ENCODE measurements at regions not wholly inside any gene's neighbourhood (a gene's known extent, or its start where the extent isn't known, plus 50 kb on each side); places are given as distances from the start of the nearest gene placed in this dataset.

DNA sequence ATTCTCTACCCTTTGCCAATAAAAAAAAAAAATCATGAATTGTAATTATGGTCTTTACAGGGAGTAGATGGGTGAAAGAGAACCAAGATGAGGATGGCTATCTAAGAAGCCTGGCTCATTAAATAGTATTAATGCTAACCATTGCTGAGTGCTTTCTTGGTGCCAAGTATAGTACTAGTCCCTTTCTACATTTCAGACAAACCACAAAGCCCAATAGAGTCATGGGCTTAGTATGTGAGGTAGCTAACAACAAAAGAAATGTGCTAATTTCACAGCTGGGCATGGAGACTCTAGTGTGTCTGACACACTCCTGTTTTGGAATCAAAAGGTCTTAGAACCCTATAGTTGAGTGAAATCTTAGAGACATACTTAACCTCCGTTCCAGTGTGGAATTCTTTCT lies 84.5 kb upstream of the ESRRG start:
- DNase-seq (ENCODE audit: low read depth in 6 of 9, low spot score in 9 of 9) = no peak
- 90% methylated on average over 1 of the region's 1 CpG for WGBS
- H3K4me1 ChIP-seq (ENCODE audit: control insufficient read depth in 2 of 2, insufficient read depth in 2 of 2, low read length in 2 of 2) = no peaks in the 10 kb centered on the region
- no peak overlapping the region for H3K4me3 ChIP-seq (ENCODE audit: low read length in 2 of 2)
- H3K9me3 ChIP-seq (ENCODE audit: control insufficient read depth in 2 of 2, insufficient read depth in 1 of 2, low read length in 1 of 2) = no peaks in the 10 kb centered on the region
- H3K36me3 ChIP-seq (ENCODE audit: control insufficient read depth in 2 of 2, insufficient read depth in 2 of 2, low read length in 1 of 2) = no peaks in the 10 kb centered on the region
- no peaks in the 10 kb centered on the region for H3K27me3 ChIP-seq (ENCODE audit: control insufficient read depth in 2 of 2, insufficient read depth in 1 of 2, low read length in 1 of 2)
- H3K27ac ChIP-seq (ENCODE audit: low read depth in 1 of 2, low read length in 1 of 2) = no peak overlapping the region

DNA sequence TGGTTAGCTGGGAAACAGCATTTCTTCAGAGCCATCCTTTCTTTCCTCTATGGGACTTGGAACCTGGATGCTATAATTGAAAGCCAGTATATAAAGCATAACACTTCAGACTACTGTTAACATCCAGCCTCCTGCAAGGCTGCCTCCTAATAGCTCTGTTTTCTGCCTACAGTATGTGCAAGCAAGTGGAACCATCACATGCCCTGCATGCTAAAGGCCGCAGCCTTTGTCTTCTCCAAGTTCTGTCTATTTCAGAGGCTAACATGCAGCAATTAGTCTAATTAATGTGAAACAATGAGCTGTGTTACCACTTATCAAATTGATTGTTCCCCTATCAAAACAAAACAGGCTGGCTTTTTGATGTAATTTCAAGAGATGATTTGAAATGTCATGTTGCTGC lies 82.7 kb upstream of the ESRRG start:
- Histone ChIP-seq H3K27me3 (ENCODE audit: control insufficient read depth in 2 of 2, insufficient read depth in 1 of 2, low read length in 1 of 2) (no peaks in the 10 kb centered on the region), H3K9me3 (ENCODE audit: control insufficient read depth in 2 of 2, insufficient read depth in 1 of 2, low read length in 1 of 2) (no peaks in the 10 kb centered on the region), H3K4me3 (ENCODE audit: low read length in 2 of 2) (no peak overlapping the region), H3K27ac (ENCODE audit: low read depth in 1 of 2, low read length in 1 of 2) (no peak overlapping the region), H3K36me3 (ENCODE audit: control insufficient read depth in 2 of 2, insufficient read depth in 2 of 2, low read length in 1 of 2) (no peaks in the 10 kb centered on the region), H3K4me1 (ENCODE audit: control insufficient read depth in 2 of 2, insufficient read depth in 2 of 2, low read length in 2 of 2) (no peaks in the 10 kb centered on the region)
- DNase-seq (ENCODE audit: low read depth in 6 of 9, low spot score in 9 of 9) = no peak
- WGBS = 89% methylated on average over 1 of the region's 1 CpG

DNA sequence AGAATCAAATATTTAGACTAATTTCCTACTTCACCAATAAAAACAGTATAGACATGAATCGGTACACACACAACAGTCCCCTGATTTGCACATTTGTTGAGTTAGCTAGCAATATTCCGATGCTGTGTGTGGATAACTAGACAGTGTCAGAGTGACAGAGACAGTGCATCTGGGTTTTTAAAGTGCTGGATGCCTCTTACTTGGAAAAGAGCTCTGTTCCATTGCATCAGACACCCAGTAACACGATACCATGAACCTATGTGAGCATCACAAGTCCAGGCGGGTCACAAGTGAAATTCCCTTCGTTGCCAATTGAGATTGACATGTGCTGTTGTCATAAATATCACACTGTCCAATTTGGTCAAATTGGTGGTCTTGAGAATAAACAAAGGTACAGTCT lies 82.0 kb upstream of the ESRRG start:
- 83% methylated on average over 5 of the region's 5 CpGs for WGBS
- no peaks in the 10 kb centered on the region for H3K36me3 ChIP-seq (ENCODE audit: control insufficient read depth in 2 of 2, insufficient read depth in 2 of 2, low read length in 1 of 2)
- no peaks in the 10 kb centered on the region for H3K9me3 ChIP-seq (ENCODE audit: control insufficient read depth in 2 of 2, insufficient read depth in 1 of 2, low read length in 1 of 2)
- no peaks in the 10 kb centered on the region for H3K4me1 ChIP-seq (ENCODE audit: control insufficient read depth in 2 of 2, insufficient read depth in 2 of 2, low read length in 2 of 2)
- H3K27me3 ChIP-seq (ENCODE audit: control insufficient read depth in 2 of 2, insufficient read depth in 1 of 2, low read length in 1 of 2) = no peaks in the 10 kb centered on the region
- DNase-seq (ENCODE audit: low read depth in 6 of 9, low spot score in 9 of 9) = no peak
- no peak overlapping the region for H3K4me3 ChIP-seq (ENCODE audit: low read length in 2 of 2)
- no peak overlapping the region for H3K27ac ChIP-seq (ENCODE audit: low read depth in 1 of 2, low read length in 1 of 2)

DNA sequence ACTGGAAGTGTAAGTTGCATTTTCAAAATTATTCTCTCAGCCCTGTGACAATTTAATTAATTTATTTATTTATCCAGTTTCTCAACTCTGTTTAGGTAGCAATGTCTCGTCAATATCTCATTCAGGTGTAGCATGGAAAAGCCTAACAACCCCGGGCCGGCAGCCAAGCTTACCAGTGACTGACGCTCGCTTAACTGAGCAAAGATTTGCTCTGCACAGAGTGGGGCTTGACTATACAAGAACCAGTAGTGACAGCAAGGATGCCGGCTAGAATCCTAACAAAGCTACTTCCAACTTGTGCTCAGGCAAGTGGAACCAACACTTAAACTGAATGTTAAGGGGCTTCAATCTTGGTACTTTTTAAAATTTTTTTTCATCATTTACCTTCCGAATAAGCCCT lies 80.9 kb upstream of the ESRRG start:
- Histone ChIP-seq H3K36me3 (ENCODE audit: control insufficient read depth in 2 of 2, insufficient read depth in 2 of 2, low read length in 1 of 2) (no peaks in the 10 kb centered on the region), H3K27me3 (ENCODE audit: control insufficient read depth in 2 of 2, insufficient read depth in 1 of 2, low read length in 1 of 2) (no peaks in the 10 kb centered on the region), H3K27ac (ENCODE audit: low read depth in 1 of 2, low read length in 1 of 2) (no peak overlapping the region), H3K9me3 (ENCODE audit: control insufficient read depth in 2 of 2, insufficient read depth in 1 of 2, low read length in 1 of 2) (no peaks in the 10 kb centered on the region), H3K4me1 (ENCODE audit: control insufficient read depth in 2 of 2, insufficient read depth in 2 of 2, low read length in 2 of 2) (no peaks in the 10 kb centered on the region), H3K4me3 (ENCODE audit: low read length in 2 of 2) (no peak overlapping the region)
- DNase-seq (ENCODE audit: low read depth in 6 of 9, low spot score in 9 of 9) = no peak
- 79% methylated on average over 7 of the region's 7 CpGs for WGBS

DNA sequence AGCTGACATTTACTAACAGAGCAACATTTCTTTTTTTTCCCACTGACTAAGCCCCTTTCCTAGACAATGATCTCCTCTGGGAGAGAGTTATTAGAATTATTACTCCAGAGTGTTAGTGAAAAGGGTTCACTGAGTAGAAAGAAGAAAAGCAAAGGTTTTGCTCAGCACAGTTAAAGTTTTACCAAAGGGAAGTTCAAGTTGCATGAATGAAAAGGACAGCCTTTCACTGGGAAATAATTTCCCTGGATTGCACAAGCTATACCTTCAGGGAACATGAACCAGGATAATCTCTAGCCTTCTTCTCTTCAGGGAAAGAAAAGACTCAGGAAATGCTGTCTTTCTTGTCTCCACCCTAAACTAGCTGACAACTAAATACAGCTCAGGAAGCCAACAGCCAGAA lies 71.4 kb upstream of the ESRRG start:
- Histone ChIP-seq H3K4me1 (ENCODE audit: control insufficient read depth in 2 of 2, insufficient read depth in 2 of 2, low read length in 2 of 2) (no peaks in the 10 kb centered on the region), H3K9me3 (ENCODE audit: control insufficient read depth in 2 of 2, insufficient read depth in 1 of 2, low read length in 1 of 2) (no peaks in the 10 kb centered on the region), H3K27ac (ENCODE audit: low read depth in 1 of 2, low read length in 1 of 2) (no peak overlapping the region), H3K4me3 (ENCODE audit: low read length in 2 of 2) (no peak overlapping the region), H3K36me3 (ENCODE audit: control insufficient read depth in 2 of 2, insufficient read depth in 2 of 2, low read length in 1 of 2) (no peaks in the 10 kb centered on the region), H3K27me3 (ENCODE audit: control insufficient read depth in 2 of 2, insufficient read depth in 1 of 2, low read length in 1 of 2) (no peaks in the 10 kb centered on the region)
- no peak for DNase-seq (ENCODE audit: low read depth in 6 of 9, low spot score in 9 of 9)

DNA sequence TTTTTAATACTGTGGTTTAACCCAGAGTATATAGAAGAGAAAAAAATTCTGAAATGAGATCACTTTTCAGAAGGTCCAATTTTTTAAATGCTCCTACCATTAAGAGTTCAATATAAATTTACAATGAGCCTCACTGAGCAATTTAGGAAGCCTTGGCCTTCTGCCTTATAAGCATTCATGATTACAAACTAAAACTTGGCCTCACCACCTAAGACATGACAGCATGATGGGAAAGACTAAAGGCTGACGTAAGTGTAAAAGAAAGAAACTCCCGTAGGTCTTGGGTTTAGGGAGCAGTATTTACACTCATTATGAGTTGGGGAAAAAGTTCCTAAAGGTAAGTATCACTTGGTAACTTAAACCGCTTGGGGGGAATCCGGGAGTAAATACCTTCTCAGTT lies 70.7 kb upstream of the ESRRG start:
- no peaks in the 10 kb centered on the region for H3K36me3 ChIP-seq (ENCODE audit: control insufficient read depth in 2 of 2, insufficient read depth in 2 of 2, low read length in 1 of 2)
- H3K27ac ChIP-seq (ENCODE audit: low read depth in 1 of 2, low read length in 1 of 2) = no peak overlapping the region
- no peaks in the 10 kb centered on the region for H3K27me3 ChIP-seq (ENCODE audit: control insufficient read depth in 2 of 2, insufficient read depth in 1 of 2, low read length in 1 of 2)
- DNase-seq (ENCODE audit: low read depth in 6 of 9, low spot score in 9 of 9) = no peak
- H3K9me3 ChIP-seq (ENCODE audit: control insufficient read depth in 2 of 2, insufficient read depth in 1 of 2, low read length in 1 of 2) = no peaks in the 10 kb centered on the region
- WGBS = 93% methylated on average over 4 of the region's 4 CpGs
- no peaks in the 10 kb centered on the region for H3K4me1 ChIP-seq (ENCODE audit: control insufficient read depth in 2 of 2, insufficient read depth in 2 of 2, low read length in 2 of 2)
- no peak overlapping the region for H3K4me3 ChIP-seq (ENCODE audit: low read length in 2 of 2)

DNA sequence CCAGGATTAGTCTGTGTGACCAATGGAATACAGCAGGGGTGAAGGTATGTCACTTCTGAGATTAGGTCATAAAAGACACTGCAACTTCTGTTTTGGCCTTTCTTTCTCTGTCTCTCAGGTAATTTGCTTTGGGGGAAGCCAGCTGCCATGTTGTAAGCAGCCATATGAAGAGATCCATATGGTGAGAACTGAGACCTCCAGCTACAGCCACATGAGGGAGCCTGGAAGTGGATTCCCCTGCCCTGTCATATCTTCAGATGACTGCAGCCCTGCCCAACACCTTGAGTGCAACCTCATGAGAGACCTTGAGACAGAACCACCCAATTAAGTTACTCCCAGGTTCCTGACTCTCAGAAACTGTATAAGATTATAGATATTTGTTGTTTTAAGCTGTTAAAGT lies 70.1 kb upstream of the ESRRG start:
- no peaks in the 10 kb centered on the region for H3K36me3 ChIP-seq (ENCODE audit: control insufficient read depth in 2 of 2, insufficient read depth in 2 of 2, low read length in 1 of 2)
- H3K4me3 ChIP-seq (ENCODE audit: low read length in 2 of 2) = no peak overlapping the region
- no peak for DNase-seq (ENCODE audit: low read depth in 6 of 9, low spot score in 9 of 9)
- no peaks in the 10 kb centered on the region for H3K27me3 ChIP-seq (ENCODE audit: control insufficient read depth in 2 of 2, insufficient read depth in 1 of 2, low read length in 1 of 2)
- no peaks in the 10 kb centered on the region for H3K4me1 ChIP-seq (ENCODE audit: control insufficient read depth in 2 of 2, insufficient read depth in 2 of 2, low read length in 2 of 2)
- H3K9me3 ChIP-seq (ENCODE audit: control insufficient read depth in 2 of 2, insufficient read depth in 1 of 2, low read length in 1 of 2) = no peaks in the 10 kb centered on the region
- H3K27ac ChIP-seq (ENCODE audit: low read depth in 1 of 2, low read length in 1 of 2) = no peak overlapping the region

DNA sequence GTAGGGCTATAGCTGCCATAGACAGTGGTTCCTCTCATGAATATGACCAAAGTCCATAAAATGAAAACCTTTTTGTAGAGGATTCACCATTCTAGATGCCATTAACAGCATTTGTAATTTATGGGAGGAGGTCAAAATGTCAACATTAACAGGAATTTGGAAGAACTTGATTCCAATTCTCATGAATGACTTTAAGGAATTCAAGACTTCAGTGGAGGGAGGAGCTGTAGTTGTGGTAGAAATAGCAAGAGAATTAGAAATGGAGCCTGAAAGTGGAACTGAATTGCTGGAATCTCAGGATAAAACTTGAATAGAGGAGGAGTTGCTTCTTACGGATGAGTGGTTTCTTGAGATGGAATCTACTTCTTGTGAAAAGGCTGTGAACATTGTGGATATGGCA lies 65.4 kb upstream of the ESRRG start:
- Histone ChIP-seq H3K4me3 (ENCODE audit: low read length in 2 of 2) (no peak overlapping the region), H3K27me3 (ENCODE audit: control insufficient read depth in 2 of 2, insufficient read depth in 1 of 2, low read length in 1 of 2) (no peaks in the 10 kb centered on the region), H3K4me1 (ENCODE audit: control insufficient read depth in 2 of 2, insufficient read depth in 2 of 2, low read length in 2 of 2) (no peaks in the 10 kb centered on the region), H3K27ac (ENCODE audit: low read depth in 1 of 2, low read length in 1 of 2) (no peak overlapping the region), H3K36me3 (ENCODE audit: control insufficient read depth in 2 of 2, insufficient read depth in 2 of 2, low read length in 1 of 2) (no peaks in the 10 kb centered on the region), H3K9me3 (ENCODE audit: control insufficient read depth in 2 of 2, insufficient read depth in 1 of 2, low read length in 1 of 2) (no peaks in the 10 kb centered on the region)
- 96% methylated on average over 1 of the region's 1 CpG for WGBS
- no peak for DNase-seq (ENCODE audit: low read depth in 6 of 9, low spot score in 9 of 9)

DNA sequence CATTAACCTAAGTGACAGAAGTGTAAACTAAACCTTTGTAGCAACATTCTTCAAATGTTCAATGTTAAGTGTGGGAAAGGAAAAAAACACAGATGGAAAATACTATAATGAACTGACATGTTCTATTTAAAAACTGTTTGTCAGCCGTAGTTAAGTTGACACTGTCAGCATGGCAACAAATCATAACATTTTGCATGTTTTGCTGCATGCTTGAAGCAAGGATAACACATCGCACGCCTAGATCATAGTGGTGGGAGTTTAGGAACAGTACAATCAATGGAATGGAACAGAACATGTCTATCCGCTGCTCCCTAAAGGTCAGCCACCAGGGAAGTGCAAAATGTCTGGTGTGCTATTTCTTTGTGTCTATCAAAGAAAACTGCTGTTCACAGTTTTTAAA lies 62.5 kb upstream of the ESRRG start:
- no peak for DNase-seq (ENCODE audit: low read depth in 6 of 9, low spot score in 9 of 9)
- Histone ChIP-seq H3K4me3 (ENCODE audit: low read length in 2 of 2) (no peak overlapping the region), H3K27ac (ENCODE audit: low read depth in 1 of 2, low read length in 1 of 2) (no peak overlapping the region), H3K27me3 (ENCODE audit: control insufficient read depth in 2 of 2, insufficient read depth in 1 of 2, low read length in 1 of 2) (no peaks in the 10 kb centered on the region), H3K36me3 (ENCODE audit: control insufficient read depth in 2 of 2, insufficient read depth in 2 of 2, low read length in 1 of 2) (no peaks in the 10 kb centered on the region), H3K9me3 (ENCODE audit: control insufficient read depth in 2 of 2, insufficient read depth in 1 of 2, low read length in 1 of 2) (no peaks in the 10 kb centered on the region), H3K4me1 (ENCODE audit: control insufficient read depth in 2 of 2, insufficient read depth in 2 of 2, low read length in 2 of 2) (no peaks in the 10 kb centered on the region)
- WGBS = 90% methylated on average over 4 of the region's 4 CpGs

DNA sequence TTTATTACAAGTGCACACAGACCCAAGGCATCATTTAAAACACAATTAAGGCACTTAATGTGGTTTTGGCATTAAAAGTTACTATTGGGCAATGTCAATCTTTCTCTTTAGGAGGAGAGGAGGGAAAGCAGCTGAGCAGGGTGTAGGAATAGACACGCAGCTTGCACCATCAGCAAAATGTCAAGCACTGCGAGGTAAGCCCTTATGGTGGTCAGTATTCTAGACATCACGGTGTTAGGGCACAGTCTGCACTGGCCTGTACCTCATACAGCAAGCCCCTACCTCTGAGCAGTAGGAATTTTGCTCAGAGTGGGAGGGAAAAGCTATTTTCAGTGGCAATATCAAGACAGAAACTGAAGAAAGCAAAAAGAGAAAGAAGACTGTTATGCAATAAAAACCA lies 62.0 kb upstream of the ESRRG start:
- Histone ChIP-seq H3K27ac (ENCODE audit: low read depth in 1 of 2, low read length in 1 of 2) (no peak overlapping the region), H3K27me3 (ENCODE audit: control insufficient read depth in 2 of 2, insufficient read depth in 1 of 2, low read length in 1 of 2) (no peaks in the 10 kb centered on the region), H3K4me1 (ENCODE audit: control insufficient read depth in 2 of 2, insufficient read depth in 2 of 2, low read length in 2 of 2) (no peaks in the 10 kb centered on the region), H3K36me3 (ENCODE audit: control insufficient read depth in 2 of 2, insufficient read depth in 2 of 2, low read length in 1 of 2) (no peaks in the 10 kb centered on the region), H3K9me3 (ENCODE audit: control insufficient read depth in 2 of 2, insufficient read depth in 1 of 2, low read length in 1 of 2) (no peaks in the 10 kb centered on the region), H3K4me3 (ENCODE audit: low read length in 2 of 2) (no peak overlapping the region)
- WGBS = 91% methylated on average over 3 of the region's 3 CpGs
- no peak for DNase-seq (ENCODE audit: low read depth in 6 of 9, low spot score in 9 of 9)

Measured in thymus (tissue), 11 donors.